ENCODE measurements at regions not wholly inside any gene's neighbourhood (a gene's known extent, or its start where the extent isn't known, plus 50 kb on each side); places are given as distances from the start of the nearest gene placed in this dataset.

GRCh38 chr5:93342563-93343061 is 238.4 kb downstream of the NR2F1-AS1 start:
- Histone ChIP-seq H3K27ac (ENCODE audit: control insufficient read depth, insufficient read depth) (peak overlapping the region; percentile 38; the same call in 1 of the 2 replicates), H3K27me3 (replicated peaks in 1 of 2; ENCODE audit: control insufficient read depth in 2 of 2, insufficient read depth in 2 of 2, low read length in 1 of 2) (no peaks in the 10 kb centered on the region), H2AFZ (ENCODE audit: control insufficient read depth, low read depth, low read length) (peak overlapping the region; percentile 55), H3K79me2 (ENCODE audit: control insufficient read depth, insufficient read depth, low read length) (no peaks in the 10 kb centered on the region), H3K4me1 (ENCODE audit: control insufficient read depth, insufficient read depth, low read length) (peaks cover 15% of the 10 kb centered on the region; the same call in 1 of the 2 replicates), H3K9me3 (replicated peaks; ENCODE audit: control insufficient read depth, insufficient read depth, low read length) (no peaks in the 10 kb centered on the region), H3K9ac (ENCODE audit: control insufficient read depth, insufficient read depth, low read length) (no peak overlapping the region), H3K4me3 (peak overlapping the region; percentile 53; the same call in 1 of the 2 replicates), H4K20me1 (ENCODE audit: control insufficient read depth, insufficient read depth) (no peaks in the 10 kb centered on the region), H3K4me2 (ENCODE audit: control insufficient read depth, insufficient read depth) (peak overlapping the region; percentile 89), H3K36me3 (ENCODE audit: control insufficient read depth in 2 of 2, insufficient read depth in 2 of 2, low read length in 1 of 2) (no peaks in the 10 kb centered on the region)
- ChIA-PET SMC1A (ENCODE audit: uncharacterized antibody, unreplicated experiment) (interaction anchor here (0.7 kb wide), 1 partner anchor 14 kb away, joined by 3 read pairs; no protein-coding TSS in a partner anchor), POLR2A (no interaction called here), CTCF (interaction anchor here (0.9 to 1.2 kb wide), 2 partner anchors 9 to 28 kb away, joined by 3 read pairs; no protein-coding TSS in a partner anchor), RAD21 (ENCODE audit: unreplicated experiment) (no interaction called here)
- BruUV-seq (replicated peaks) = no TSS peak
- under 1% methylated on average over 6 of the region's 6 CpGs for WGBS (ENCODE audit: insufficient coverage, insufficient replicate concordance, low lambda C conversion rate, missing lambda C conversion rate)
- in situ Hi-C loops (cut with MboI) (no loop called here), intact Hi-C loops (cut with micrococcal nuclease; ENCODE audit: unreplicated experiment) (no loop called here)
- peak; percentile 80 for ATAC-seq
- DNase-seq (ENCODE audit: low read depth, low spot score) = peak; percentile 31
- no peak for FAIRE-seq
- TF ChIP-seq RUNX3 (IDR thresholded peaks at IDR 0.05; ENCODE audit: low read length) = peak; percentile 75
- TF ChIP-seq GABPA (IDR thresholded peaks at IDR 0.05; ENCODE audit: low read depth) = no peak
- no peak for TF ChIP-seq ZNF384 (IDR thresholded peaks at IDR 0.05; ENCODE audit: borderline replicate concordance, low read depth, low read length)
- TF ChIP-seq JUNB (IDR thresholded peaks at IDR 0.05) = peak; percentile 78
- peak; percentile 33 for TF ChIP-seq BCL3 (IDR thresholded peaks at IDR 0.05; ENCODE audit: borderline replicate concordance, insufficient read depth, low read depth, low read length, poor library complexity, severe bottlenecking)
- TF ChIP-seq BCL11A (IDR thresholded peaks at IDR 0.05; ENCODE audit: low read depth, low read length) = 0 out of 2 replicates have a peak, but pooled peaks have one; percentile 17
- no peak for TF ChIP-seq FOS (IDR thresholded peaks at IDR 0.05; ENCODE audit: borderline replicate concordance, extremely low read depth, insufficient read length)
- peak; percentile 69 for TF ChIP-seq FOXM1 (IDR thresholded peaks at IDR 0.05; ENCODE audit: low read depth, low read length)
- peak; percentile 53; the same call in 1 of the 2 replicates for TF ChIP-seq TCF12 (IDR thresholded peaks at IDR 0.05; ENCODE audit: low read depth, low read length)
- peak; percentile 66; the same call in 1 of the 2 replicates for TF ChIP-seq EED (IDR thresholded peaks at IDR 0.05; ENCODE audit: low read depth)
- 0 out of 2 replicates have a peak, but pooled peaks have one; percentile 12 for TF ChIP-seq ZBED1 (IDR thresholded peaks at IDR 0.05; ENCODE audit: borderline replicate concordance)
- peak; percentile 54; the same call in 1 of the 2 replicates for TF ChIP-seq MTA3 (IDR thresholded peaks at IDR 0.05; ENCODE audit: borderline replicate concordance, low read length)
- peak; percentile 30; the same call in 1 of the 2 replicates for TF ChIP-seq CREM (IDR thresholded peaks at IDR 0.05; ENCODE audit: low read depth)
- TF ChIP-seq ASH2L (IDR thresholded peaks at IDR 0.05; ENCODE audit: borderline replicate concordance, low read depth) = no peak
- no peak for TF ChIP-seq MYC (IDR thresholded peaks at IDR 0.05; ENCODE audit: insufficient read depth, insufficient read length, insufficient replicate concordance, low read length, severe bottlenecking)
- TF ChIP-seq NFIC (IDR thresholded peaks at IDR 0.05; ENCODE audit: low read depth, low read length) = peak; percentile 89
- no peak for TF ChIP-seq HCFC1 (IDR thresholded peaks at IDR 0.05; ENCODE audit: low read length)
- TF ChIP-seq PML (IDR thresholded peaks at IDR 0.05; ENCODE audit: low read length) = 0 out of 2 replicates have a peak, but pooled peaks have one; percentile 28
- peak in 1 of 2 experiments; percentile 41; a peak in 1 of 4 replicates for TF ChIP-seq IKZF2 (IDR thresholded peaks at IDR 0.05)
- TF ChIP-seq HSF1 (IDR thresholded peaks at IDR 0.05; ENCODE audit: low read depth, low read length) = no peak
- TF ChIP-seq ATF2 (IDR thresholded peaks at IDR 0.05; ENCODE audit: low read length) = peak; percentile 80; the same call in 1 of the 2 replicates
- 0 out of 2 replicates have a peak, but pooled peaks have one; percentile 19 for TF ChIP-seq CBFB (IDR thresholded peaks at IDR 0.05; ENCODE audit: low read depth)
- TF ChIP-seq NR2F1 (conservative IDR thresholded peaks at IDR 0.05) = peak; percentile 77

All from GM12878 (cell line).